PC-9 (cell line): ENCODE measurements at regions not wholly inside any gene's neighbourhood (a gene's known extent, or its start where the extent isn't known, plus 50 kb on each side); places are given as distances from the start of the nearest gene placed in this dataset.

Source experiments
- BruUV-seq: library from RNA; stranded (reverse); fragments of 400-500 nt; replicated peaks from 2 replicates; lab custom pipeline; 2021; lab: Mats Ljungman, UMichigan
- CTCF ChIA-PET: fragments of 300-600 bp; sonication (Branson Sonifier 250); formaldehyde crosslinking; loops from one replicate; lab custom pipeline; 2022; ENCODE audit warnings: antibody characterized with exemption; lab: Charles Lee
- POLR2A ChIA-PET: fragments of 300-600 bp; sonication (Branson Sonifier 250); formaldehyde crosslinking; loops from one replicate; lab custom pipeline; 2022; ENCODE audit warnings: antibody characterized with exemption; ENCODE audit not compliant: unreplicated experiment; lab: Charles Lee
- DNase-seq, 2 experiments: peaks; one replicate each; pipeline versions ENCODE4 v3.0.0 to v3.0.0-alpha.2; 2015 to 2022; ENCODE audit warnings: mixed read lengths in 1 of 2
- H2AFZ ChIP-seq: fragments of 200-600 bp; sonication (generic); 2 replicates; pipeline ENCODE4 v1.8.1; 2017; ENCODE audit warnings: antibody characterized with exemption
- H3F3A ChIP-seq: fragments of 200-600 bp; sonication (generic); 2 replicates; pipeline ENCODE4 v1.8.1; 2017; ENCODE audit warnings: antibody characterized with exemption, mild to moderate bottlenecking, low read depth; ENCODE audit not compliant: insufficient read depth
- H3K27ac ChIP-seq: fragments of 200-600 bp; sonication (generic); 2 replicates; pipeline ENCODE4 v1.6.1; 2016; ENCODE audit warnings: mixed run types
- H3K27me3 ChIP-seq: fragments of 200-600 bp; sonication (generic); 2 replicates; pipeline ENCODE4 v1.6.1; 2016; ENCODE audit warnings: low read depth, mixed run types; ENCODE audit not compliant: insufficient read depth
- H3K36me3 ChIP-seq: fragments of 200-600 bp; sonication (generic); 2 replicates; pipeline ENCODE4 v1.6.1; 2016; ENCODE audit warnings: low read depth, mixed run types
- H3K4me1 ChIP-seq: fragments of 200-600 bp; sonication (generic); replicated peaks from 2 replicates; pipeline ENCODE4 v1.6.1; 2016; ENCODE audit warnings: mixed run types; ENCODE audit not compliant: insufficient read depth
- H3K4me2 ChIP-seq: fragments of 200-600 bp; sonication (generic); 2 replicates; pipeline ENCODE4 v1.6.1; 2017; ENCODE audit warnings: mixed run types
- H3K4me3 ChIP-seq: fragments of 200-600 bp; sonication (generic); 2 replicates; pipeline ENCODE4 v1.6.1; 2016; ENCODE audit warnings: mixed run types
- H3K79me2 ChIP-seq: fragments of 200-600 bp; sonication (generic); 2 replicates; pipeline ENCODE4 v1.6.1; 2017; ENCODE audit warnings: low read depth, mixed run types
- H3K9me2 ChIP-seq: fragments of 200-600 bp; sonication (generic); 2 replicates; pipeline ENCODE4 v1.8.1; 2017; ENCODE audit warnings: mild to moderate bottlenecking; ENCODE audit not compliant: insufficient read depth
- H3K9me3 ChIP-seq: fragments of 200-600 bp; sonication (generic); 2 replicates; pipeline ENCODE4 v1.8.1; 2016; ENCODE audit warnings: low read depth; ENCODE audit not compliant: insufficient read depth
- H4K20me1 ChIP-seq: fragments of 200-600 bp; sonication (generic); 2 replicates; pipeline ENCODE4 v1.8.1; 2017; ENCODE audit not compliant: insufficient read depth
- EZH2 ChIP-seq: fragments of 200-600 bp; sonication (generic); IDR thresholded peaks from 2 replicates; pipeline ENCODE4 v1.8.0; 2017; ENCODE audit warnings: antibody characterized with exemption, low read depth
- intact Hi-C: fragments of 100-400 bp; cut with micrococcal nuclease; formaldehyde crosslinking; loops from one replicate; pipeline ENCODE4 v1.10.0; 2022; ENCODE audit not compliant: unreplicated experiment
- TF ChIP-seq, protein P1 (sequence below): fragments of 200-600 bp; sonication (generic); conservative IDR thresholded peaks from 2 replicates; pipeline ENCODE4 v1.6.1; 2017; ENCODE audit warnings: mixed run types, antibody characterized with exemption, mild to moderate bottlenecking, moderate library complexity

DNA sequence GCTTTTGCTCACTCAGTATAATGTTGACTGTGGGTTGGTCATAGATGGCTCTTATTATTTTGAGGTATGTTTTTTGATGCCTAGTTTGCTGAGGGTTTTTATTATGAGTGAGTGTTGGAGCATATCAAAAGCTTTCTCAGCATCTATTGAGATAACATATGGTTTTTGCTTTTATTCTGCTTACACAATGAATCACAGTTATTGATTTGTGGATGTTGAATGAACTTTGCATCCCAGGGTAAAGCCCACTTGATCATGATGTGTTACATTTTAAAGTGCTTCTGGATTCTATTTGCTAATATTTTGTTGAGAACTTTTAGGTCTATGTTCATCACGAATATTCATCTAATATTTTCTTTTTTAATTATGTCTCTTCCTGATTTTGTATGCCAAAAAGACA lies 1260.3 kb downstream of the TMEM121 start:
- BruUV-seq, result no TSS peak
- H4K20me1 ChIP-seq, result no peaks in the 10 kb centered on the region
- H3K9me3 ChIP-seq, result no peaks in the 10 kb centered on the region
- CTCF ChIA-PET, result no interaction called here
- no peak overlapping the region for H3K4me3 ChIP-seq
- H3K9me2 ChIP-seq, result no peaks in the 10 kb centered on the region
- H3F3A ChIP-seq, result no peaks in the 10 kb centered on the region
- no peak overlapping the region for H2AFZ ChIP-seq
- no peaks in the 10 kb centered on the region for H3K4me1 ChIP-seq
- POLR2A ChIA-PET, result no interaction called here
- no peaks in the 10 kb centered on the region for H3K36me3 ChIP-seq
- no peaks in the 10 kb centered on the region for H3K79me2 ChIP-seq
- DNase-seq, result no peak
- no peaks in the 10 kb centered on the region for H3K27me3 ChIP-seq
- H3K27ac ChIP-seq, result no peak overlapping the region
- TF ChIP-seq EZH2, result no peak
- TF ChIP-seq, protein P1, sequence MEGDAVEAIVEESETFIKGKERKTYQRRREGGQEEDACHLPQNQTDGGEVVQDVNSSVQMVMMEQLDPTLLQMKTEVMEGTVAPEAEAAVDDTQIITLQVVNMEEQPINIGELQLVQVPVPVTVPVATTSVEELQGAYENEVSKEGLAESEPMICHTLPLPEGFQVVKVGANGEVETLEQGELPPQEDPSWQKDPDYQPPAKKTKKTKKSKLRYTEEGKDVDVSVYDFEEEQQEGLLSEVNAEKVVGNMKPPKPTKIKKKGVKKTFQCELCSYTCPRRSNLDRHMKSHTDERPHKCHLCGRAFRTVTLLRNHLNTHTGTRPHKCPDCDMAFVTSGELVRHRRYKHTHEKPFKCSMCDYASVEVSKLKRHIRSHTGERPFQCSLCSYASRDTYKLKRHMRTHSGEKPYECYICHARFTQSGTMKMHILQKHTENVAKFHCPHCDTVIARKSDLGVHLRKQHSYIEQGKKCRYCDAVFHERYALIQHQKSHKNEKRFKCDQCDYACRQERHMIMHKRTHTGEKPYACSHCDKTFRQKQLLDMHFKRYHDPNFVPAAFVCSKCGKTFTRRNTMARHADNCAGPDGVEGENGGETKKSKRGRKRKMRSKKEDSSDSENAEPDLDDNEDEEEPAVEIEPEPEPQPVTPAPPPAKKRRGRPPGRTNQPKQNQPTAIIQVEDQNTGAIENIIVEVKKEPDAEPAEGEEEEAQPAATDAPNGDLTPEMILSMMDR, result no peak
- H3K4me2 ChIP-seq, result no peak overlapping the region
- intact Hi-C loops, result no loop called here

DNA sequence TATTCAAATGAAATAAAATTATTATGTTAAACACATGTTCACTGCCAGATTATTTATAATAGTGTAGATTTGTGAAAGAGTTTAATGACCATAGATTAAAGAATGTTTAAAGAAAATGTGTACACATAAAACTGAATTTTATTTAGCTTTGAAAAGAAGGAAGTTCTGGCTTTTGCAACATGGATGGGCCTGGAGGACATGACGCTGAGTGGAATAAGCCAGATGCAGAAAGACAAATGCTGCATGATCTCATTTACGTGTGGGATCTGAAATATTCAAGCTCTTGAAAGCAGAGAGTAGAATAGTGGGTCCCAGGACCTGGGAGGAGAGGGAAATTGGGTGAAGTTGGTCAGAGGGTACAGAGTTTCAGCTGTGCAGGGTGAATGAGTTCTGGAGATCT lies 1261.2 kb downstream of the TMEM121 start:
- H3K9me2 ChIP-seq, result no peaks in the 10 kb centered on the region
- intact Hi-C loops, result no loop called here
- TF ChIP-seq, protein P1, result no peak
- no peak for TF ChIP-seq EZH2
- H3K27ac ChIP-seq, result no peak overlapping the region
- no peaks in the 10 kb centered on the region for H3F3A ChIP-seq
- H4K20me1 ChIP-seq, result no peaks in the 10 kb centered on the region
- no peaks in the 10 kb centered on the region for H3K27me3 ChIP-seq
- DNase-seq, result no peak
- ChIA-PET CTCF (interaction anchor here (0.6 kb wide), 1 partner anchor 76 kb away, joined by 10 read pairs; no protein-coding TSS in a partner anchor), POLR2A (no interaction called here)
- H3K79me2 ChIP-seq, result no peaks in the 10 kb centered on the region
- no peaks in the 10 kb centered on the region for H3K9me3 ChIP-seq
- H2AFZ ChIP-seq, result no peak overlapping the region
- H3K4me2 ChIP-seq, result no peak overlapping the region
- no TSS peak for BruUV-seq
- H3K36me3 ChIP-seq, result no peaks in the 10 kb centered on the region
- H3K4me1 ChIP-seq, result no peaks in the 10 kb centered on the region
- H3K4me3 ChIP-seq, result no peak overlapping the region

DNA sequence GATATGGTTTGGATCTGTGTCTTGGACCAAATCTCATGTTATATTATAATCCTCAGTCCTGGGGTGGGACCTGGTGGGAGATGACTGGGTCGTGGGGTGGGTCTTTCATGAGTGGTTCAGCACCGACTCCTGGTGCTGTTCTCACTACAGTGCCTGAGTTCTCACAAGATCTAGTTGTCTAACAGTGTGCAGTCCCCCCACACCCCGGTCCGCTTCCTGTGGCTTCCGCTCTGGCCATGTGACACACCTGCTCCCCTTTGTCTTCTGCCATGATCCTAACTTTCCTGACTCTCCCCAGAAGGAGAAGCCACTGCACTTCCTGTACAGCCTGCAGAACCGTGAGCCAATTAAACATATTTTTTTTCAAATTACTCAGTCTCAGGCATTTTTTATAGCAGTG lies 1262.2 kb downstream of the TMEM121 start:
- no peak overlapping the region for H2AFZ ChIP-seq
- H3K79me2 ChIP-seq, result no peaks in the 10 kb centered on the region
- no peaks in the 10 kb centered on the region for H3K9me2 ChIP-seq
- ChIA-PET POLR2A (no interaction called here), CTCF (interaction anchor here (0.7 kb wide), 1 partner anchor 67 kb away, joined by 7 read pairs; no protein-coding TSS in a partner anchor)
- no peak overlapping the region for H3K27ac ChIP-seq
- DNase-seq, result no peak
- no peak overlapping the region for H3K4me2 ChIP-seq
- no peak overlapping the region for H3K4me3 ChIP-seq
- no TSS peak for BruUV-seq
- TF ChIP-seq, protein P1, result no peak
- TF ChIP-seq EZH2, result no peak
- no peaks in the 10 kb centered on the region for H4K20me1 ChIP-seq
- no peaks in the 10 kb centered on the region for H3F3A ChIP-seq
- no peaks in the 10 kb centered on the region for H3K4me1 ChIP-seq
- H3K9me3 ChIP-seq, result no peaks in the 10 kb centered on the region
- H3K27me3 ChIP-seq, result no peaks in the 10 kb centered on the region
- H3K36me3 ChIP-seq, result no peaks in the 10 kb centered on the region
- intact Hi-C loops, result no loop called here
